NCI-H2107 (cell line): ENCODE measurements at regions not wholly inside any gene's neighbourhood (a gene's known extent, or its start where the extent isn't known, plus 50 kb on each side); places are given as distances from the start of the nearest gene placed in this dataset.

Experiments
- DNase-seq: peaks from one replicate; lab custom pipeline; 2025; lab: John Stamatoyannopoulos, UW

DNA sequence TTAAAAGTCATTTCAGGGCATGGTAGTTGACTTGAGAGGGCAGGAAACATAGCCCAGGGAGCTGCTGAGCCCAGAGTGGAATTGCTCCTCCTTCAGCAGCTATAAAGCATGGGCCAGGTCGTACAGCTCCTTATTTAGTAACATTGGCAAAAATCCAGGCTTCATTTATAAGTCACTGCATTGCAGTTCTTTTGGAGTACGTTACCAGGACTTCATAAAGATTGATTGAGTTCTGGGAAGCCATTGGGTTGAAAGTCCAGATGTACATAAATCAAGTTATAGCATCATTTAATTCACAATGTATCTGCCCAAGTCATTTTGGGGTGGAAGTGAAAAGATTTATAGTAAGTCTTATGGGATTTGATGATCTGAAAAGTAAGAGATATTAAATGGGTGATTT lies 53.0 kb upstream of the ANKEF1 start:
- no peak for DNase-seq

GRCh38 chr20:9978397-9979004 lies 56.3 kb upstream of the ANKEF1 start:
- peak; percentile 20 for DNase-seq

DNA sequence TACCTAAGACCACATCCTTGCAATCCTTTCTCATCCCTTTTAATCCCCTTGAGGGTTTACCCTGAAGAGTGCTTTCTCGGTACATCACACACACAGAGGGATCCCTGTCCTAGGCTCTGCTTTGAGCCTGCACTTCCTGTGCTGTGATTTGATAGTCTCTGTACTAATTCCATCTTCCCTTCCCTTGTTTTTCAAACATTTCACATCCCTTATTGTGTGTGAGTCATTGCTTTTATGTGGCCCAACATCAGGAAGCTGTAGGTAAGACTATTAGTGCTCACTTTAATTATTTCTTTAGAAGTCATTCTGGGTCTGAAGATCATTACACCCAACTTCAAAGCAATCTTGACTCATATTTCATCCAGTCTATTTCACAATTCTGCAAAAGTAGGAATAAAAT lies 57.2 kb upstream of the ANKEF1 start:
- DNase-seq = no peak

GRCh38 chr20:9974324-9974723 lies 60.5 kb upstream of the ANKEF1 start:
- DNase-seq = no peak

DNA sequence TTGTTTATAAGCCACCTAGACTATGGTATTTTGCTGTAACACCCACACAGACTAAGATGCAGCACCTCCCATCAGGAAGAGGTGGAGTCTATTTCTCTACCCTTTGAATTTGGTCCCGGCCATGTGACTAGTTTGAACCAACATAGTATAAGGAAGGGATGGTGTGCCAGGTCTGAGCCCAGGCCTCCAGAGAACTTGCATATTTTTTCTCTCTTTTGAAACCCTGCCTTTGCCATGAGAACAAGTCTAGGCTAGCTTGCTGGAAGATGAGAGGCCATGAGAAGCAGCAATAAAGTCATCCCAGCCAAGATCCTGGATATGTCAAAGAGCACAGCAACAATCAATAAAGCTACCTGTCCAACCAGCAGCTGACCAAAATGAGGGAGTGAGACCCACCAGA lies 63.0 kb upstream of the ANKEF1 start:
- DNase-seq = no peak

DNA sequence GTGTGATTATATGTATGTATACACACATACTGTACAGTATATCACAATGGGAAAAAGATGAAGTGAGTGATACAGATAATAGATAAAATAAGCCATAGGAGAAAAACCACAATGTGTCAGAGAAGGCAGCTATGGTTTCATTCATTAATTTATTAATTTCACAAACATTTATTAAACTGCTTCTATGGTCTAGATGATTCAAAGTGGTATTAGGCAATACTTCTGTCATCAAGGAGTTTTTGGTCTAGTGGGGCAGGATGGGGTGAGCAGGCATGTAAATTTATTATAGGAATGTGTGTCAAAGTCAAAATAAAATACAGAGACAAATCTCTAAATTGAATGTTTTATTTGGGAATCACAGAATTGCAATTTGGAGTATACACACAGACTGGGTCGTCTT lies 65.2 kb upstream of the ANKEF1 start:
- no peak for DNase-seq

DNA sequence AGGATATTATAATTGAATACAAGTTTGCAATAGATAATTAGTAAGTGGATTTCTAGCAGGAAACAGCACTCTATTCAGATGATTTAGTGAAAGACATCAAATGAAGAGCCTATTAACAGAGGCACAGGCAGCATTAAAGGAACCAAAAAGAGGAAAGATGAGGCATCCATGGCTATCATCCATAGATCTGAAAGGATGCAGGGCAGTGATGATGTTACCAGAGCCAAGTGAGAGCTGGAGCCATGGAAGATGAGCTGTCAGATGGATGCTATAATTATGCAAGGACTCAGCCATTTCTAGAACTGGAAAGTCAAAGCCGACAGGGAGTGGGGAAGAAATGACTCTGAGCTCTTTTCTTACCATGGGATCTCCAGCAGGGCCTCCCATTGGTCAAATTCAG lies 66.8 kb upstream of the ANKEF1 start:
- DNase-seq = no peak

- DNase-seq = no peak
Observed at GRCh38 chr20:9966966-9967365, 67.8 kb upstream of the ANKEF1 start.

DNA sequence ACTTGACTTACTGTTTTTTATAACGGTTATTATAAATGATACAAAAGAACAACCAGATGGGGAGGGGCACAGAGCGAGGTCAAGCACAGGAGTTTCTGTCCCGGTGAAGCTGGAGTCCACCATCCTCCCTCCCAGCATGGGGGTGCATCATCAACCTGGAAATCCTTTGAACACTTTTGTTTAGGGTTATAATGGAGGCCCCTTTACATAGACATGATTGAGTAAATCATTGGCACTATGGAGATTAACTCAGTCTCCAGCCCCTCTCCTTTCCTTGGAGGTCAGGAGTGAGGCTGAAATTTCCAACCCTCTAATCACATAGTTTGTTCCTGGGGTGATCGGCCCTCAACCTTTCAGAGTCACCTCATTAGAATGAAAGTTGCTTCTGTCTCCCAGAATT lies 71.8 kb upstream of the ANKEF1 start:
- no peak for DNase-seq

DNA sequence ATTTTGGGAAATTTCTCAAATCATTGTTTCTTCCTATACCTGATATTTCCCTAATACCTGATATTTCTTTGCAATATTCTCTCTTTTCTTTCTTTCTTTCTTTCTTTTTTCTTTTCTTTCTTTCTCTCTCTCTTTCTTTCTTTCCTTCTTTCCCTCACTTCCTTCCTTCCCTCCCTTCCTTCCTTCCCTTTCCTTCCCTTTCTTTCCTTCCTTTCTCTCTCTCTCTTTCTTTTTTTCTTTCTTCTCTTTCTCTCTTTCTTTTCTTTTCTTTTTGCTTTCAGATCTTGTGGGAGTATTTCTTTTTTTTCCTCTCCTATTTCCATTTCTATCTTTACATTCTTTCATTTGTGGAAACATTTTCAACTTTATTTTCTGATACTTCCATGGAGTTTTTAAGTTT lies 76.1 kb upstream of the ANKEF1 start:
- DNase-seq = no peak

DNA sequence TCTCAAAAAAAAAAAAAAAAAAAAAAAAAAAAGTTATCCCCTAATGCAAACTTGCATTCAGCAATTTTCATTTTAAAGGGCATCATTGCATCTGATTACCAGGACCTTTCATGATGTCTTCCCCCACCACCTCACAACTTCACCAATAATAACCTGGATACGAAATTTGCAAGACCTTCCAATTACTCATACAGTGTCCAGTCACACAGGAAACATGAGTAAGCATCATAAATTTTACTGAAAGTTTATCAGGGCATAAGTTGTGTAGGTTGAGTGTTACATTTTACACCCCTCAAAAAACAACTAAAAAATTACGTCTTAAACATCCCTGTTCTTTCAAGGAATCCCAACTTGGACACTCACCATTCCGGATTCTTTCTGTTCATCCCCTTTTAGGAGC lies 79.1 kb upstream of the ANKEF1 start:
- no peak for DNase-seq

- no peak for DNase-seq
Observed at GRCh38 chr20:9949563-9949962, 85.2 kb upstream of the ANKEF1 start.

DNA sequence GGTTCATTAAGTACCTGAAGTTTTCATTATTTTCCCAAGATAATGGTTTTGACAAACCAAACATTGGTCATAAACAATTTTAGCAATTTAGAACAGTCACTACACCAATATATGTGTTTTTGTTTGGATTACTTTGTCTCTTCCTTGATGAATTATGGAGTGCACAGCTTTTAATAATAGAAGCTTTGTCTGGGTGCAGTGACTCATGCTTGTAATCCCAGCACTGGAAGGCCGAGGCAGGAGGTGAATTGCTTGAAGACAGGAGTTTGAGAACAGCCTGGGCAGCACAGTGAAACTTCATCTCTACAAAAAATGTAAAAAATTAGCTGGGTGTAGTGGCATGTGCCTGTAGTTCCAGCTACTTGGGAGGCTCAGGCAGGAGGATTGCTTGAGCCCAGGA lies 89.4 kb upstream of the ANKEF1 start:
- no peak for DNase-seq

- DNase-seq = no peak
Observed at GRCh38 chr20:9942736-9943135, 92.1 kb upstream of the ANKEF1 start.

- DNase-seq = no peak
Observed at GRCh38 chr20:9940329-9940728, 94.5 kb upstream of the ANKEF1 start.

DNA sequence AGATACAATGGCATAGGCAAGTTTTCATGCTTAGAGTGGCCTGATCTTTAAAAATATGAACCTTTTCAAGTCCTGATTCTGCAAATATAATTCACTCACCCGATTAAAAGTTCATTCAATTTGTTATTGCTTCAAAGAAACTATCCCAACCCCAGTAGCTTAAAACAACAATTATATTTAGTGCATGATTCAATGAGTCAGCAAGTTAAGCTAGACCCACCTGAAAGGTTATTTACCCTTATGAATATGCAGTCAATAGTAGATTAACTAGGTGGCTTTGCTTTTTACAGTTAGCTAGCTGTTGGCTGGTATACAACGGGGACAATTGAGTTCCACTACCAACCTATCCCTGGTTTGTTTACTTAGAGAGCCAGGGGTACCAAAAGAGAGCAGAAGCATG lies 95.6 kb upstream of the ANKEF1 start:
- no peak for DNase-seq

DNA sequence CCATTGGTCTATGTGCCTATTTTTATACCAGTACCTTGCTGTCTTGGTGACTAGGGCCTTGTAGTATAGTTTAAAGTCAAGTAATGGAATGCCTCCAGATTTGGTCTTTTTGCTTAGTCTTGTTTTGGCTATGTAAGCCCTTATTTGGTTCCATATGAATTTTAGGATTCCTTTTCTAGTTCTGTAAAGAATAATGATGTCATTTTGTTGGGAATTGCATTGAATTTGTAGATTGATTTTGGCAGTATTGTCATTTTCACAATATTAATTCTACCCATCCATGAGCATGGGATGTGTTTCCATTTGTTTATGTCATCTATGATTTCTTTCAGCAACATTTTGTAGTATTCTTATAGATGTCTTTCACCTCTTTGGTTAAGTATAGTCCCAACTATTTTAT lies 96.4 kb upstream of the PAK5 start:
- no peak for DNase-seq

DNA sequence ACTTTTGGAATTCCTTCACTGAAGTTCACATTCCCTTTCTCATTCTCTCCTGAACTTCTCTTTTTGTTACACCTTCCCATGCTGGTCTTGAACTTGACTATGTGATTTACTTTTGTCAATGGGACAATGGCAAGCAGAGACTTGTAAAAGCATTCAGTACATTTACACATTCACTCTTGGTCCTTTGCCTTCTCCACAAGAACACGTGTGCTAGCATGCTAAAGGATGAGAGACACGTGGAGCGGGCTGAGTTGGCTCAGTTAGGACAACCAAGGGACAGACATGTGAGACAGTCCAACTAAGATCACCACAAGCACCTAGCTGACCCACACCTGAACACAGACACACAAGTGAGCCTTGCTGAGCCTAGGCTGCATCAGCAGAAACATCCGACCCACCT lies 91.3 kb upstream of the PAK5 start:
- no peak for DNase-seq

GRCh38 chr20:9928955-9929354 lies 90.1 kb upstream of the PAK5 start:
- no peak for DNase-seq

GRCh38 chr20:9928281-9928737 lies 89.4 kb upstream of the PAK5 start:
- DNase-seq = no peak

DNA sequence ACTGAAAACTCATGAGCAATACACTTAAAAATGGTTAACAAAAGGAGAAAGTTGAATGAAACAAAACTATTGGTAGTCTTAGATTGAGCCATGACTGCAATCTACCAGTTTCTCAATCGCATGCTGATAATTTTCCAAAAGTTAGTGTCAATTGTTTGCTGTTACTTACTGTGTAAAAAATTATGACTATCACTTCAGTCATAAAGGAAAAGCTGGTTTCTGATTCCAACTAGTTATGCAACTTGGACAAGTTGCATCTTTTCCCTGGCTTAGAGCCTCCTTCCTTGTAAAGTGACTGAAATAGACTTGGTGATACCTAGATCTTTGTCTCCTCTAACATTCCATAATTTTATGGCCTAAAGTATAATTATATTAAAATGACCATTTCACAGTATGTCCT lies 88.3 kb upstream of the PAK5 start:
- DNase-seq = no peak

GRCh38 chr20:9926476-9926875 lies 87.6 kb upstream of the PAK5 start:
- no peak for DNase-seq

DNA sequence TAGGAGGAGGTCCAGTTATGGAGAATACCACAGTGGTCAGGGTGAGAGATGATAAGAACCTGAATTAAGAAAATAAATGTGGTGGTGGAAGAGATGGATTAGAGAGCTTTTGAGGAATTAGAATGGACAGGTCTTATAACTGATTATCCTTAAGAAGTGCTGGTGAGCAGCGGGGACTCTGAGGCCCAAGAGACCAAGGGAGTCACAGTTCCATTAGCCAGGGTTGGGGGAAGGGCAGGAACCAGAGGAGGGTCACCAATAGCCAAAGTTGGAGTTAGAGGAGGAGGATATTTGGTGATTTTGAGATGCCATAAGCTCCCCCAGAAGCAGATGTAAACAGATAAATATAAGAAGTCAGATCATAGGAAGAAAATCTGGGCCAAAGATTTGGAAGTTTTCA lies 87.1 kb upstream of the PAK5 start:
- DNase-seq = no peak

- no peak for DNase-seq
Observed at GRCh38 chr20:9923648-9924047, 84.8 kb upstream of the PAK5 start.

- DNase-seq = no peak
Observed at GRCh38 chr20:9920866-9921265, 82.0 kb upstream of the PAK5 start.
